Muscle of leg (tissue), 3 donors: ENCODE measurements at regions not wholly inside any gene's neighbourhood (a gene's known extent, or its start where the extent isn't known, plus 50 kb on each side); places are given as distances from the start of the nearest gene placed in this dataset.

Experiments used
- DNase-seq: peaks from one replicate; pipeline ENCODE4 v3.0.0; 2013
- H3K27ac ChIP-seq: one replicate; pipeline ENCODE4 v1.5.1; 2013; ENCODE audit warnings: mild to moderate bottlenecking, low read length, control low read depth
- H3K27me3 ChIP-seq: one replicate; pipeline ENCODE4 v1.6.1; 2013; ENCODE audit warnings: low read length; ENCODE audit not compliant: control insufficient read depth, insufficient read depth
- H3K36me3 ChIP-seq: one replicate; pipeline ENCODE4 v1.6.1; 2013; ENCODE audit warnings: low read length; ENCODE audit not compliant: control insufficient read depth, insufficient read depth
- H3K4me1 ChIP-seq: one replicate; pipeline ENCODE4 v1.6.1; 2013; ENCODE audit warnings: low read length; ENCODE audit not compliant: control insufficient read depth, insufficient read depth
- H3K4me3 ChIP-seq: one replicate; pipeline ENCODE4 v1.5.1; 2013; ENCODE audit warnings: low read length, control low read depth
- H3K9me3 ChIP-seq: replicated peaks from 2 replicates; pipeline ENCODE4 v1.6.1; 2013; ENCODE audit warnings: low read depth, low read length; ENCODE audit not compliant: control insufficient read depth
- WGBS: methylation state at CpG from one replicate; pipeline ENCODE4 v1.1.5; 2013; ENCODE audit warnings: missing lambda C conversion rate; ENCODE audit not compliant: insufficient coverage; 5-methylcytosine and 5-hydroxymethylcytosine counted together

DNA sequence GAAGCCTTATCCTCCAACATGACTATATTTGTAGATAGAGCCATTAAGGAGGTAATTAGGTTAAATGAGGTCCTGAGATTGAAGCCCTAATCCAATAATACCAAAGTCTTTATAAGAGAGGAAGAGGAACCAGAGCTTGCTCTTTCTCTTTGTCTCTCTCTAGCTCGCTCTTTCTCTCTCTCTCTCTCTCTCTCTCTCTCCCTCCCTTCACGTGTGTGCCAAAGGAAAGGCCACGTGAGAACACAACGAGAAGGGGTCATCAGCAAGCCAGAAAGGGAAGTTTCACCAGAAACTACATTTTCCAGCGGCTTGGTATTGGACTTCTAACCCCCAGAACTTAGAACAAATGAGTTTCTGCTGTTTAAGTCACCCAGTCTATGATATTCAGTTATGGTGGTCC, 1540.5 kb downstream of the C4orf33 start:
- H3K27ac ChIP-seq = no peak overlapping the region
- no peaks in the 10 kb centered on the region for H3K4me1 ChIP-seq
- H3K27me3 ChIP-seq = no peaks in the 10 kb centered on the region
- H3K36me3 ChIP-seq = no peaks in the 10 kb centered on the region
- no CpG with 5 or more reads among the region's 5 CpGs for WGBS
- no peak for DNase-seq
- H3K9me3 ChIP-seq = peaks cover 6% of the 10 kb centered on the region
- H3K4me3 ChIP-seq = no peak overlapping the region

GRCh38 chr4:130640592-130640991, 1544.6 kb downstream of the C4orf33 start:
- H3K36me3 ChIP-seq = no peaks in the 10 kb centered on the region
- H3K4me1 ChIP-seq = no peaks in the 10 kb centered on the region
- no peak overlapping the region for H3K4me3 ChIP-seq
- WGBS = no CpG with 5 or more reads among the region's 2 CpGs
- no peak for DNase-seq
- no peak overlapping the region for H3K27ac ChIP-seq
- H3K27me3 ChIP-seq = no peaks in the 10 kb centered on the region
- H3K9me3 ChIP-seq = no peaks in the 10 kb centered on the region

DNA sequence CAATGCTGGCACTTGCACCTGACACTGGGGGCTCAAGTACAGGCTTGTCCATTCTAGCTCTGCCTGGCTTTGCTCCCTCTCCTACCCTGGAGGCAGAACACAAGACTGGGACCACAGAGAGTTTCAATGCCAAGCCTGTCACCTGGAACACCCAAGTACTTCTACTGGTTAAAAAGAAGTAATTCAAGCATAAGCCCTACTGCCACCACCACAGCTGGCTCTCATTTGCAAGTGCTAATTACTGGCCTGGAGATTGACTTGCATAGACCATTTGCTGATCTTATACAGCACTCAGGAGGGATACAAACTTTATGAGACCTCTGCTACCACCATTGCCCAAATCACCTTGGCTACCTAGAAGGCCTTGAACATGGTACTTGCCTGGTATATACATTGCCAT, 1550.9 kb downstream of the C4orf33 start:
- Histone ChIP-seq H3K27me3 (no peaks in the 10 kb centered on the region), H3K4me1 (no peaks in the 10 kb centered on the region), H3K9me3 (no peaks in the 10 kb centered on the region), H3K36me3 (no peaks in the 10 kb centered on the region), H3K27ac (no peak overlapping the region), H3K4me3 (no peak overlapping the region)
- no peak for DNase-seq

GRCh38 chr4:130648570-130648969, 1552.6 kb downstream of the C4orf33 start:
- H3K27me3 ChIP-seq = no peaks in the 10 kb centered on the region
- no peaks in the 10 kb centered on the region for H3K4me1 ChIP-seq
- H3K9me3 ChIP-seq = no peaks in the 10 kb centered on the region
- H3K27ac ChIP-seq = no peak overlapping the region
- WGBS = no CpG with 5 or more reads among the region's 2 CpGs
- H3K36me3 ChIP-seq = no peaks in the 10 kb centered on the region
- peak; percentile 36 for DNase-seq
- no peak overlapping the region for H3K4me3 ChIP-seq

GRCh38 chr4:130653842-130654241, 1557.9 kb downstream of the C4orf33 start:
- Histone ChIP-seq H3K36me3 (no peaks in the 10 kb centered on the region), H3K27ac (no peak overlapping the region), H3K4me3 (no peak overlapping the region), H3K27me3 (no peaks in the 10 kb centered on the region), H3K9me3 (no peaks in the 10 kb centered on the region), H3K4me1 (no peaks in the 10 kb centered on the region)
- DNase-seq = no peak
- 95% methylated on average over 3 of the region's 6 CpGs for WGBS

- Histone ChIP-seq H3K4me1 (no peaks in the 10 kb centered on the region), H3K36me3 (no peaks in the 10 kb centered on the region), H3K9me3 (no peaks in the 10 kb centered on the region), H3K4me3 (no peak overlapping the region), H3K27ac (no peak overlapping the region), H3K27me3 (no peaks in the 10 kb centered on the region)
- DNase-seq = no peak
- WGBS = no CpG with 5 or more reads among the region's 2 CpGs
Observed at GRCh38 chr4:130659320-130659719, 1563.4 kb downstream of the C4orf33 start.

DNA sequence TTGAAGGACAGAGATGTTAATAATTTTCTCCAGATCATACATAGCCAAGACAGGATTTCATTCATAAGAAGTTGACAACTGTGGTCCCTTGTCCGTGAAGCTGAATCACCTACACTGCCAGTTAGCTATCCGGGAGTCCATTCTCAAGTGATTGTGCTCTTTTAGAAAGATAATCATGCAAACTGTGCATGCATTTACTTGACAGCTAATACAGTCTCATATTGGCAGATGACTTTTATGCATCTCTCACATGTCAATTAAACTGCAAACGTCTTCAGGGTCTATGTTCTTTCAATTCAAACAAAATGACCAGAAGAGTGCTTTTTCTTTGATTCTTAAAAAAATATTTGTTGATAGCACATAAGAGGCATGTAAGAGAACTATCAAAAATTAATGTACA, 1572.9 kb downstream of the C4orf33 start:
- no CpG with 5 or more reads among the region's 3 CpGs for WGBS
- DNase-seq = no peak

DNA sequence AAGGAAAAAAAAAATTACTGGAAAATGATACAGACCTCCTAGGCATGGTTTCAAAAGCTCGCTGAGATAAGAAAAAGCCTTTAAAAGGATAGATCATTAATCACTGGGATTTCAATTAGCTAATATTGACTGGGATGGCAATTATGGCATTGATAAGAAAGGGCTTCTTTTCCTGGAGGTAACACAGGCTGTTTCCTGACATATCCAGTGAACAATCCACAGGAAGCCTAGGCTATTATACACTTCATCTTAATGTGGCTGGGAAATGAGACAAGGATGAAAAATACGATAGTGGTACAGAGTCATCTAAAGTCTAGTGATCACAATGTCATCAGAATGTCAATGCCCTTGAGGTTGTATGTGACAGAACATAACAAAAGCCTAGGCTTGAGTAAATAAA, 1579.3 kb downstream of the C4orf33 start:
- no peaks in the 10 kb centered on the region for H3K36me3 ChIP-seq
- no CpG with 5 or more reads among the region's 2 CpGs for WGBS
- no peak overlapping the region for H3K27ac ChIP-seq
- DNase-seq = no peak
- H3K4me1 ChIP-seq = no peaks in the 10 kb centered on the region
- no peaks in the 10 kb centered on the region for H3K27me3 ChIP-seq
- H3K4me3 ChIP-seq = no peak overlapping the region
- no peaks in the 10 kb centered on the region for H3K9me3 ChIP-seq

More for the DNA sequence above, 1572.9 kb downstream of the C4orf33 start:
- no peaks in the 10 kb centered on the region for H3K4me1 ChIP-seq
- no peak overlapping the region for H3K27ac ChIP-seq
- no peak overlapping the region for H3K4me3 ChIP-seq
- H3K27me3 ChIP-seq = no peaks in the 10 kb centered on the region
- no peaks in the 10 kb centered on the region for H3K9me3 ChIP-seq
- no peaks in the 10 kb centered on the region for H3K36me3 ChIP-seq

DNA sequence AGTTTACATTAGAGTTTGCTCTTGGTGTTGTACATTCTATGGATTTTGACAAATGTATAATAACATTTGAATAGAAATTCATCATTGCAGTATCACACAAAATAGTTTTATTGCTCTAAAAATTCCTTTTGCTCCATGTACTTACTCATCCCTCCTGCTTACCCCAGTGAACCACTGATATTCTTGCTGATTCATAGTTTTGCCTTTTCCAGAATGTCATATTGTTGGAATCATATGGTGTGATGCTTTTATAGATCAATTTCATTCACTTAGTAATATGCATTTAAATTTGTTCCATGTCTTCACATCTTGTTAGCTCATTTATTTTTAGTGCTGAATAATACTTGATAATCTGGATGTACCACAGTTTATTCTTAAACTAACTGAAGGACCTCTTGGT, 1593.2 kb downstream of the C4orf33 start:
- Histone ChIP-seq H3K4me1 (no peaks in the 10 kb centered on the region), H3K27me3 (no peaks in the 10 kb centered on the region), H3K4me3 (no peak overlapping the region), H3K9me3 (no peaks in the 10 kb centered on the region), H3K27ac (no peak overlapping the region), H3K36me3 (no peaks in the 10 kb centered on the region)
- no peak for DNase-seq

DNA sequence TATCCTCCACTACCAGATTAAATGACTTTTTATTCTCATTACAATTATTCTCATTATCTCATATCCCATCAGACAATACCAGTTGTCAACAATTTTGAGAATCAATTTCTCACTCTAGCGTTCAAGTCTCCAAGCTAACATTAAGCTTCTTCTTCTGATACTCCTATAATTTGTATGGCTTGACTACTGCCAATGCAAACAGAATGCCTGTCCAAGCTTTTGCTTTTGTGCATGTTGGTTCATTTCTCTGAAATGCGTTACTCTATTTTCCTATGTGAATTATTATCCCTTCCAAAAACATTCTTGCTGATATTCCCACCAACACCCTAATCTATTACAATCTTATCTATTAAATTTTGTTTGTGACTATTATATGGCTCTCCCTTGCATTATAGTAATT, 1602.3 kb downstream of the C4orf33 start:
- Histone ChIP-seq H3K9me3 (no peaks in the 10 kb centered on the region), H3K27ac (no peak overlapping the region), H3K36me3 (no peaks in the 10 kb centered on the region), H3K27me3 (no peaks in the 10 kb centered on the region), H3K4me3 (no peak overlapping the region), H3K4me1 (no peaks in the 10 kb centered on the region)
- WGBS = 67% methylated on average over 1 of the region's 2 CpGs
- peak; percentile 62 for DNase-seq

DNA sequence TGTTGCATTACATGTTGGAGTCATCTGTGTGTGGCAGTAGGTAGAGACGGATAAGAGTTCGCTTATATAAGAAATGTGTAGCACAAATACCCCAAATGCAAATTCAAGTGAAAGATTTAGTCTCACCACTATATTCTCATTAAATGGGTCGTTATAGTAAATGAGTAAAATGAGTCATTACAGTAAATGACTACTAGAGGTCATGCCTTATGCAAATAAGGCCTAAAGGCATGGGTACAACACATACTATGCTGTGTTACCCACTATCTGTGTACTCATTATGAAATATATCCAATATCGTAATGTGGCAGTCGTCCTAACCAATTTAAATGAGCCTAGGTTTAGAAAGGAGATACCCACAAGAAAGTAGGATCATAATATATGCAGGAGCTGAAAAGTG, 1603.1 kb downstream of the C4orf33 start:
- no peaks in the 10 kb centered on the region for H3K4me1 ChIP-seq
- H3K36me3 ChIP-seq = no peaks in the 10 kb centered on the region
- H3K27ac ChIP-seq = no peak overlapping the region
- no peak overlapping the region for H3K4me3 ChIP-seq
- no CpG with 5 or more reads among the region's 5 CpGs for WGBS
- H3K9me3 ChIP-seq = no peaks in the 10 kb centered on the region
- H3K27me3 ChIP-seq = no peaks in the 10 kb centered on the region
- no peak for DNase-seq
